Breast epithelium (tissue), 3 donors: ENCODE measurements at regions not wholly inside any gene's neighbourhood (a gene's known extent, or its start where the extent isn't known, plus 50 kb on each side); places are given as distances from the start of the nearest gene placed in this dataset.

ENCODE experiments used
- CTCF ChIP-seq, 3 donors: fragments of 450-650 bp; IDR thresholded peaks; one replicate each; pipeline ENCODE4 v1.5.1; 2016 to 2017; ENCODE audit warnings: antibody characterized with exemption in 3 of 3, mild to moderate bottlenecking in 3 of 3, moderate library complexity in 3 of 3
- POLR2A ChIP-seq: fragments of 450-650 bp; IDR thresholded peaks from one replicate; pipeline ENCODE4 v1.6.1; 2016; ENCODE audit warnings: antibody characterized with exemption, mild to moderate bottlenecking, moderate library complexity

DNA sequence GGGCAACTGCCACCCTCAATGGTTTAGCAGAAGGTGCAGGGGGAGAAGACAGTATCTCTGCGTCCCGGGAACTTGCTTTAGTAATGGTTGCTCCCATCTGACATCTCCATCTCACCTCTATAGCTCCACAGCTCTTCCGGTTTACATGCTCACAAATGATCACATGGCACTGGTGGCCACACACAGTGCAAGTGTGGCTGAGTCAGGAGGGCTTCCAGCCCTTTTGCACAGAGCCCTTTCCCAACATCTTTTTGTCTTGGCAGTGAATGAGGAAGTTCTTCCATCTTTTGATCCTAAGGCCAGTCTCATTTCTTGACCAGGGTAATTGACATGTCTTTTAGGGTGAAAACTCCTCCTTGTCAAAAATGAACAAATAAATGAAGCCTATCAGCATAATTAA is 347.7 kb downstream of the LPIN1 start:
- TF ChIP-seq CTCF (IDR thresholded peaks at IDR 0.05): no peak
- no peak for TF ChIP-seq POLR2A
